GM21528 (cell line): ENCODE measurements at regions not wholly inside any gene's neighbourhood (a gene's known extent, or its start where the extent isn't known, plus 50 kb on each side); places are given as distances from the start of the nearest gene placed in this dataset.
"Not testable (repeated sequence)": the region's sequence is repeated elsewhere in the genome, so short reads cannot be mapped to it uniquely, and the experiment has no call there.

ENCODE experiments used
- ATAC-seq: cut with Tn5 transposase; IDR thresholded peaks from one replicate; pipeline ENCODE4 v1.9.1; 2021; ENCODE audit warnings: mild to moderate bottlenecking, moderate library complexity; ENCODE audit not compliant: unreplicated experiment, low FRiP score

- peak; percentile 99 for ATAC-seq
These were observed 65.6 kb downstream of the UFM1 start for GRCh38 chr13:38415233-38415632.

GRCh38 chr13:38417241-38417640 is 67.6 kb downstream of the UFM1 start:
- ATAC-seq: no peak

DNA sequence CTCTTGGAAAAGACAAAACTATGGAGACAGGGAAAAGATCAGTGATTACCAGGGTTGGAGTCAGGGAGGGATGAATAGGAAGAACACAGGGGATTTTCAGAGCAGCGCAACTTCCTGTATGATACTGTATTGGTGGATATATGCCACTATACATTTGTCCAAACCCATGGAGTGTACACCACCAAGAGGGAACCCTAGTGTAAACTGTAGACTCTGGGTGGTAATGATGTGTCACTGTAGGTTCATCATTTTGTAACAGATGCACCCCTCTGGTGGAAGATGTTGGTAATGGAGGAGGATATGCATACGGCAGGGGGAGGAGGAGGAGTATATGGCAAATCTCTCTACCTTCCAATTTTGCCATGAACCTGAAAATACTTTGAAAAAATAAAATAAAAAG is 68.1 kb downstream of the UFM1 start:
- ATAC-seq: peak; percentile 50

DNA sequence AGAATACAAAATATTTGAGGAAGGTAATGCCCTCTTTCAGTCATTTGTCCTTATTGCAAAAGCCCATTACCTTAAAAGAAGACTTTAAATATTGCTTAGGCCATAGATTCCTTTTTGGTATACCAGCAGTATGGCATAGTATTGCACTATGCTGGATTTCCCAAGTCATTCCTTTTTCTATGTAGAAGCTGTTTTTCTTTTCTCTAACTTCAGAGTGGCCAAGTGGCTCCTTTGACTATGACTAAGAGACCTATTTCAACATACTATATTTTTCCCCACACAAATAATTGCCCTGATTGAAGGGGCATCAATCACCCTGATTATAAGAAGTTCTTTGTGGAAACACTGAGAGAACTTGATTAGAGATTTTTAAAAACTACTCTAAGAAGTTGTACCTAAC is 68.6 kb downstream of the UFM1 start:
- ATAC-seq: no peak

DNA sequence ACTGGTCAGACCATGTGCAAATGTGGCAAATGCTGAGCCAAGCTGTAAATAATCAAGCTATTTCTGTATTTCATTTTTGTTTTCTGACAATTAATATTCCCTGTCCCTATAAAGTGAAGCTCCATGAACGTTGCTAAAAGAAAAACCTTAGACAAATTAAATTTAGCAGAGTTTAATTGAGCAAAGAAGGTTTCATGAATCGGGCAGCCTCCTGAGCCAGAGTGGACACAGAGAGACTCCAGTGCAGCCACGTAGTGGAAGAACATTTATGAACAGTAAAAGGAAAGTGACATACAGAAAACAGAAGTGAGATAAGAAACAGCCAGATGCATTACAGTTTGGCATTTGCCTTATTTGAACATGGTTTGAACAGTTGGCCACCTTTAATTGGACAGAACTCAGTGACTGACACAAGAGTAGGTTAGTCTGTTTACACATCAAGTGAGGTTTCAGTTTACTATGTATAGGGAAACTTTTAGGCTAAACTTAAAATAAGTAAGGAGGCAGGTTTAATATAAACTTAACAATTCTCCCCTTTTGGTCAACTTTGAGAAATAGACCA is 69.7 kb downstream of the UFM1 start:
- peak; percentile 28 for ATAC-seq

DNA sequence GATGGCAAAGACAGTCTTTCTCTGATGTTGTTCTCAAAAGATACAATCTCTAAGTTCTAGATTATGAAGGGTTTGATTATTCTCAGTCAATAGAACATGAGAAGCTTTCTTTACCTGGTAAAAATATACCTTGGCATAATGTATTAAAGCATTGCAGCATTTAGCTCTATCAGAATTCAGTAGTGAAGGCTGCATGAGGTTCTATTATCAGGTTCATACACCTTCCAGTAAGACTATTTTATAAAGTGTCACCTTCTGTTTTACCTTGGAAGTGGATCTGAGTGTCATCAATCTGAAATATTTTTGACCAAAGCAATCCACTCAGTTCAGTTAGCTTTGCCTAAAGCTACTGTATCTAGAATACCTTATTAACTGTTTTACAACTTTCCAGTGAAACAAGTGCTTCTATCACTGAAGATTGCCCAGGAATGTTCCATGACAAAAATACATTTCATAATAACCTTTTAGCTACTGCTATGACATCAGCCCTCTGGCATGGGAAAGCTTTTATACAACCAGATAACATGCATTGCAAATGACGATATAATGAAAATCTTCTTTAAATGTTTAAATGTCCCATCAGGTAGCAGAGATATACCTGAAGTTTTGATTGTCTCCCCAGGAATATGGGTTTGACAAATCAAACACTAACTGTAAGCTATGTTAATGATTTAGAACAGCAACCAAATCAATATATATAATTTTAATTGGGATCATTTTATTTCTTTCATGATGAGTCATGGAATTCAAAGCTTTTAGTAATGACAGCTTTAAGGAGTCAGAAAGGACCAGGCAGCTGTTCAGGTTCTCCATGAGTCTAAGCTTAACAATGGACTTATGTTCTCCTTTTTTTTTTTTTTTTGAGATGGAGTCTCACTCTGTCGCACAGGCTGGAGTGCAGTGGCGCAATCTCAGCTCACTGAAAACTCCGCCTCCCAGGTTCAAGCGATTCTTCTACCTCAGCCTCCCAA is 72.2 kb downstream of the UFM1 start:
- no peak for ATAC-seq

DNA sequence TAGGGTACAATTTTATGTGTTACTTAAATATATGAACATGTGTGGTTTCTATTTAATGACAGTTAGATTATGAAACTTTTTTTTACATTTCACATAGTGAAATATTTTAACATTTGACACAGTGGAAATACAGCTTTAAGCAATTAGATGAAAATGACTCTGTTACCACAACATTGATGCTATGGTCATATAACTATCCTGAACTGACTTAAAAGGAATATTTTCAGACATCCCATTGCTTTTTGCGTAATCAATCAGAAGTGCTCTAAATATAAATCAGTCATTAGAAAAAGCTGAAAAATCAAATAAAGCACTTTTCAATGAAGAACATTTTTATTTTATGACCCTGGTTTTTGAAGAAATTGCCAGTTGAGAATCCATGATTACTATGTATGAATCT is 80.3 kb downstream of the UFM1 start:
- no peak for ATAC-seq

GRCh38 chr13:38430796-38431195 is 81.1 kb downstream of the UFM1 start:
- no peak for ATAC-seq

- no peak for ATAC-seq
These were observed 91.0 kb downstream of the UFM1 start for GRCh38 chr13:38440666-38441065.

DNA sequence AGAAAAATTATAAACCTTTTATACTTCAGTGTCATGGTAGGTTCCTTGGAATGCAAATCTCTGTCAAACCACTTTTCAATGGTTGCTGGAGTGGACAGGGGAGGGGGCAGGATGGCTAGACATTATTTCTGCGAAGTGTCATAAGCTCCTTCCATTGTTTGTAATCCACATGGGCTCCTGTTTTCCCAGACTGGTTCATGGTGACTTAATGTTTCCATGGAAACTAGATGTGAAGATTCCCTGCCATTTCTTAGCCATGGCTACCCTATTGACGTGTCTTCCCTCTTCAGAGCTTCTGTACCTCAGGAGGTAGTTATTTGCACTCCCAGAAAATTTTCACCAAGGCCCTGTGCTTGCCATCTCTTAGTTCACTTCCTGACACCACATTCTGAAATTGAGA is 95.3 kb downstream of the UFM1 start:
- no peak for ATAC-seq

GRCh38 chr13:38452656-38453055 is 103.0 kb downstream of the UFM1 start:
- no peak for ATAC-seq

DNA sequence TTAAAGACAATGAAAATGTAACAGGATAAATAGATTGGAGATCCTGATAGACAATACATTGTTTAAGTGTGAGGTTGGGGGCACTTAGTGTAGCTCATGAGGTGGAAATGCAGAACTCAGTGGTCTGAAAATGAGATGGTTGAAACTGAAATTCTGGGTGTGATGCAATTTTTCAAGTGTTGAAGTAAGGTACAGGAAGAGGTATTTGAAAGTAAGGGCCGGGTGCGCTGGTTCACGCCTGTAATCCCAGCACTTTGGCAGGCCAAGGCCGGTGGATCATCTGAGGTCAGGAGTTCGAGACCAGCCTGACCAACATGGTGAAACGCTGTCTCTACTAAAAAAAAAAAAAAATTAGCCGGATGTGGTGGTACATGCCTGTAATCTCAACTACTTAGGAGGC is 113.0 kb downstream of the UFM1 start:
- ATAC-seq: no peak

GRCh38 chr13:38463048-38463447 is 113.4 kb downstream of the UFM1 start:
- ATAC-seq: no peak

- not testable (repeated sequence) for ATAC-seq
These were observed 122.8 kb downstream of the UFM1 start for GRCh38 chr13:38472411-38472810.

DNA sequence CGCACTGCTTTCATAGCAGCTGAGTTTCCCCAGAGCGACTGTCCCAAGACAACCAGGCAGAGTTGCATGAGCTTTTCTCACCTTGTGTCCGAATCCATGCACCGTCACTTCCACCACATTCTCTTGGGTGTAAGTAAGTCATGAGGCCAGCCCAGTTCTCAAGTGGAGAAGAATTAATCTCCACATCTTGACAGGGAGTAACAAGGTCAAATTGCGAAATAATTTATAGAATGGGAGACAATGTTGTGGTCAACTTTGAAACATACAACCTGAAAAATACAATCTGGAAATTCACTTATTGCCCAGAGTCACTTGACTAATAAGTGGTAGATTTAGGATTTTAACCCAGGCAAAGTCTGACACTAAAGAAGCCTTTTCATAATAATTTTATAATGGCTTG is 123.7 kb downstream of the UFM1 start:
- no peak for ATAC-seq

DNA sequence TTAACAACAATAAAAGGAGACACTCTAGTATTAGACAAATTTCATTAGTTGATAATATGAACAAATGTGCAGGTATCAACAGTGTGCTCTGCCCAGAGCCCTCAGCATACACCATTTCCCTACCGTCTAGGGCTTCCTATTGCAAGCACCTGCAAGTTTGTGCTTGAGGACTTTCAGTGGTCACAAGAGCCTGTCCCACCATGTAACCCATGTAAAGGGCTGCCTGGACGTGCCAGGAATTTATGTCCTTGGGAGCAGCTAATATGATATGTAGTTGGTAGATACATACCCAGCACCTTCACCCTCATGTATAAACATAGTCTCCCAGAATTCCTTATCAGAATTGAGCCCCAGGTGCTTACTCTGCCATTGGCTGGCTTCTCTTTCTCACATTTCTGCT is 128.0 kb downstream of the UFM1 start:
- ATAC-seq: no peak

DNA sequence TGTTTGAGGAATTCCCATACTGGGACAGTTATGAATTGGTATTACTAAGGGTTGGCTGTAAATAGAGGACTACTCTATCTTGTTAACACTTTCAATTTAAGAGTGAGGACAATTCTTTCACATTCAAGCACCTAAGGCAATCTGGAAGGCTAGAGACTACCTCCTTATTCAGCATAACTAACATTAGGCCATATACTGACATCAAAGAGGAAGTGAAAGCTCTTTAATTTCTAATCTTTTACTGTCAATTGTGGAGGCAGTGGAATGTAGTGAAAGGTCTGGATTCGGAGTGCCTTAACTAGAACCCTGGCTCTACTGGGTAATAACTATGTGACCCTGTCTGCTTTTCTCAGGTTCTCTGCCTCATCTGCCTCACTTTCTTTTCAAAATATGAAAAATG is 134.0 kb downstream of the UFM1 start:
- no peak for ATAC-seq

- no peak for ATAC-seq
These were observed 141.0 kb downstream of the UFM1 start for GRCh38 chr13:38490657-38491056.

GRCh38 chr13:38494445-38494844 is 144.8 kb downstream of the UFM1 start:
- ATAC-seq: no peak

DNA sequence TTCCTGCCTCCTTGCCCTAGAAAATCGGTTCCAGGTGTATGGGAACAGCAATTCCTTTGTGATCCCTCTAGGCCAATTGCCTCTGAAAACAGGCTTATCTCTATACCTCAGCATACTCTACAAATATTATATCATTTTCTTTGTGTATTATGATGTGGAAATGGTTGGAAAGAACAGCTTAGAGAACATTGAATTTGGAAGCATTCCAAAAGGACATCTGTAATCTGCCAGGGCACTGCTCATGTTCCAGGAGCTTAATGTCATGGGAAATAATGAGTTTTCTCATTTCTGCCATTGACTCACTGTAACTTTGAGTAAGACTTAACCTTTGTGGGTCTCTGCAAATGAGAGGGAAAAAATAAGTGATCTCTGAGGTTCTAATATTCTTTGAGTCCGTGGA is 147.3 kb downstream of the UFM1 start:
- ATAC-seq: no peak

DNA sequence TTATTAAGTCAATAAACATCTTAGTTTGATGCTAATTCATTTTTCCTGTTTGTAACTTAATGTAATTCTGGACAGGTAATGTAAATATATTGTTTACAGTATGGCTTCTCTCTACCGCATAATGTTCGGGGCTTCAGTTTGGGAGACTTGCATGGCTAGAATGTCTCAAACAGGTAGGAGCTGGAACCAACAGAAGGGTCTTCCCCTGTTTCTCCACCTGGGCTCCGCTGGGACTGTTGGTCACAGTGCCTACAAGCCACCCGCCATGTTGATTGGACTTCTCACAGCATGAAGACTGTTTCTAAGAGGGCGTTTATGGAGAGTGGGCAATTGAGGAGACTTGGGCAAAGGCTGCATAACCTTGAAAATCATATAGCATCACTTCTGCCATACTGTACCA is 148.6 kb downstream of the UFM1 start:
- ATAC-seq: no peak

DNA sequence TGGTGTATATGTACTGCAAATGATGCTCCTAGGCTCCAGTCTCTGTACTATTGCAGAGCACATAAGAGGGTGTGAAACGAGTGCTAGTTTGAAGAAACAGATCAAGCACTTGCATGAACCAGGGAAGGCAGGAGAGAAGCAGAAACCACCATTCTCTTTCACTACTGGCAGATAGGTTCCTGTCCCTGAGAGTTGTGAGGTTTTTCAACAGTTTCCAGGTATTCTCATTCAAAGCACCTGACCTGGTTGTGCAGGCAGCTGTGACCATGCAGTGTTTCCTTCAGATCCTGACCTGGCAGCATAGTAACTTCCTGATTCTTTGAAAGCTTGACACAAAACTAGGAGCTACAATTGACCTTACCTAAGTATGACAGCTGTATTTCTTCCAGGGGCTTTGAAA is 164.9 kb downstream of the UFM1 start:
- no peak for ATAC-seq
